Neural progenitor cell (in vitro differentiated cells): ENCODE measurements at regions not wholly inside any gene's neighbourhood (a gene's known extent, or its start where the extent isn't known, plus 50 kb on each side); places are given as distances from the start of the nearest gene placed in this dataset.

Experiments used
- DNase-seq: peaks from one replicate; pipeline ENCODE4 v3.0.0-alpha.2; 2016; ENCODE audit warnings: low spot score
- H2AFZ ChIP-seq: fragments of 200-600 bp; sonication (generic); replicated peaks from 2 replicates; pipeline ENCODE4 v1.6.1; 2016; ENCODE audit warnings: antibody characterized with exemption
- H3F3A ChIP-seq: fragments of 200-600 bp; sonication (generic); 2 replicates; pipeline ENCODE4 v1.6.1; 2016; ENCODE audit warnings: antibody characterized with exemption, low read depth
- H3K27ac ChIP-seq: fragments of 200-600 bp; sonication (generic); 2 replicates; pipeline ENCODE4 v1.5.1; 2016; ENCODE audit warnings: mild to moderate bottlenecking
- H3K27me3 ChIP-seq: fragments of 200-600 bp; sonication (generic); 2 replicates; pipeline ENCODE4 v1.6.1; 2016; ENCODE audit warnings: mild to moderate bottlenecking, moderate library complexity
- H3K36me3 ChIP-seq: fragments of 200-600 bp; sonication (generic); 2 replicates; pipeline ENCODE4 v1.5.1; 2016
- H3K4me1 ChIP-seq: fragments of 200-600 bp; sonication (generic); 2 replicates; pipeline ENCODE4 v1.6.1; 2016; ENCODE audit warnings: mixed run types
- H3K4me2 ChIP-seq: fragments of 200-600 bp; sonication (generic); 2 replicates; pipeline ENCODE4 v1.6.1; 2016
- H3K4me3 ChIP-seq: fragments of 200-600 bp; sonication (generic); 2 replicates; pipeline ENCODE4 v1.5.1; 2016
- H3K79me2 ChIP-seq: fragments of 200-600 bp; sonication (generic); 2 replicates; pipeline ENCODE4 v1.6.1; 2016; ENCODE audit warnings: low read depth
- H3K9ac ChIP-seq: fragments of 200-600 bp; sonication (generic); 2 replicates; pipeline ENCODE4 v1.6.1; 2016
- H3K9me3 ChIP-seq: fragments of 200-600 bp; sonication (generic); 2 replicates; pipeline ENCODE4 v1.5.1; 2016; ENCODE audit warnings: low read depth
- H4K20me1 ChIP-seq: fragments of 200-600 bp; sonication (generic); 2 replicates; pipeline ENCODE4 v1.6.1; 2016; ENCODE audit warnings: low read depth
- H3K27ac Mint-ChIP-seq: 3 replicates; pipeline ENCODE4 v1.8.0; 2021; ENCODE audit warnings: mixed read lengths
- H3K27me3 Mint-ChIP-seq: 2 replicates; pipeline ENCODE4 v1.8.0; 2022; ENCODE audit warnings: low read depth, mild to moderate bottlenecking, inconsistent platforms, moderate library complexity, mixed read lengths; ENCODE audit not compliant: insufficient read depth
- H3K36me3 Mint-ChIP-seq: 3 replicates; pipeline ENCODE4 v1.8.0; 2021; ENCODE audit warnings: mixed read lengths
- H3K4me1 Mint-ChIP-seq: 3 replicates; pipeline ENCODE4 v1.8.0; 2021; ENCODE audit warnings: mixed read lengths
- H3K4me3 Mint-ChIP-seq: 3 replicates; pipeline ENCODE4 v1.8.0; 2021; ENCODE audit warnings: mild to moderate bottlenecking, moderate library complexity, mixed read lengths
- H3K9me3 Mint-ChIP-seq: 3 replicates; pipeline ENCODE4 v1.8.0; 2020; ENCODE audit warnings: mixed read lengths
- EZH2 ChIP-seq: fragments of 200-600 bp; sonication (generic); IDR thresholded peaks from 2 replicates; pipeline ENCODE4 v1.6.1; 2017; ENCODE audit warnings: antibody characterized with exemption, mild to moderate bottlenecking, moderate library complexity
- EZH2phosphoT487 ChIP-seq: fragments of 200-600 bp; sonication (generic); IDR thresholded peaks from 2 replicates; pipeline ENCODE4 v1.6.1; 2017; ENCODE audit warnings: antibody characterized with exemption
- TF ChIP-seq, protein P1 (sequence below): fragments of 200-600 bp; sonication (generic); IDR thresholded peaks from 2 replicates; pipeline ENCODE4 v1.5.1; 2017; ENCODE audit warnings: antibody characterized with exemption, mild to moderate bottlenecking

DNA sequence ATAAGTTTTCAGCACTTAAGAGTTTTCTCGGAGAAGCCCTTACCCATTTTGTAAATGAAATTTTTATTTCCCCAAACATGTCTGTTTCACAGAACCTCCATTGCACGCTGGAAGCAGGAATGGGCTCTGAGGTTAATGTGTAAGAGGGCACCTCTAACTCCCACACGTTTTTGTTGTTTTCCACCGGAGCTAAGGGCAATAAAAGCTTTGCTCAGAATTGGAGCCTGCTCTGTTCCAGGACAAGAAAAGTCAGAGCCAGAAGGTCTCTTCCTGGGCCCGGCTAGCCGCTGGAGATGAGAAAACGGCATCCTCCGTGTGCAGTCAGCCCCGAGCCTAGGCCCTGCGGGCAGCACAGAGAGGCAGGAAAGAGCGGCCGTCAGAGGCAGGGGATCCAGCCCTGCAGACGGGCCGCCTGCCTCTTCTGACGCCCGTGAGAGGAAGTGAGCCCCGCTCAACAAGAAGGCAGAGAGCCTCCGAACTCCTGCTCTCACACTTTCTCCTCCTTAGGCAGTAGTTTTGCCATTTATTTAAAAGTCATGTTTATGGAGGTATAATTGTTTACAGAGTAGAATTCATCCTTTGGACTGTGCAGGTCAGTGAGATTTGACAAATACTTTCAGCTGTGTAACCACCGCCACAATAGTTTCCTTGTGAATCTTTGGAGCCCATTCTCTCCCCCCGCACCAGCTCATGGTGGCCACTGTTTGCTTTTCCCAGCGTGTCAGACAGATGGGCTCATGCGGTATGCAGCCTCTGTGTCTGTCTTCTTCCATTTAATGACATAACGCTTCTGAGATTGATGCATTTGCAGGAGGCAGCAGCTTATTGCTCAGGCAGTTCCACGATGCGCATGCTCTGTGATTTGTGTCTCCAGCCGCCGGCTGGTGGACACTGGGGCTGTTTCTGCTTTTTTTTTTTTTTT lies 117.3 kb downstream of the GALR1 start:
- Histone ChIP-seq H2AFZ (no peak overlapping the region), H3K4me1 (no peaks in the 10 kb centered on the region), H3K9me3 (peaks cover 8% of the 10 kb centered on the region), H3K79me2 (no peaks in the 10 kb centered on the region), H3K9ac (no peak overlapping the region), H3F3A (no peaks in the 10 kb centered on the region), H3K4me2 (no peak overlapping the region), H3K4me3 (no peak overlapping the region), H4K20me1 (no peaks in the 10 kb centered on the region), H3K27ac (no peak overlapping the region), H3K27me3 (no peaks in the 10 kb centered on the region), H3K36me3 (no peaks in the 10 kb centered on the region)
- H3K27me3 Mint-ChIP-seq, result peaks cover 7% of the 10 kb centered on the region
- peaks cover 7% of the 10 kb centered on the region for H3K4me1 Mint-ChIP-seq
- DNase-seq, result no peak
- no peak overlapping the region for H3K27ac Mint-ChIP-seq
- peaks cover 17% of the 10 kb centered on the region for H3K9me3 Mint-ChIP-seq
- no peak overlapping the region for H3K4me3 Mint-ChIP-seq
- TF ChIP-seq, protein P1, sequence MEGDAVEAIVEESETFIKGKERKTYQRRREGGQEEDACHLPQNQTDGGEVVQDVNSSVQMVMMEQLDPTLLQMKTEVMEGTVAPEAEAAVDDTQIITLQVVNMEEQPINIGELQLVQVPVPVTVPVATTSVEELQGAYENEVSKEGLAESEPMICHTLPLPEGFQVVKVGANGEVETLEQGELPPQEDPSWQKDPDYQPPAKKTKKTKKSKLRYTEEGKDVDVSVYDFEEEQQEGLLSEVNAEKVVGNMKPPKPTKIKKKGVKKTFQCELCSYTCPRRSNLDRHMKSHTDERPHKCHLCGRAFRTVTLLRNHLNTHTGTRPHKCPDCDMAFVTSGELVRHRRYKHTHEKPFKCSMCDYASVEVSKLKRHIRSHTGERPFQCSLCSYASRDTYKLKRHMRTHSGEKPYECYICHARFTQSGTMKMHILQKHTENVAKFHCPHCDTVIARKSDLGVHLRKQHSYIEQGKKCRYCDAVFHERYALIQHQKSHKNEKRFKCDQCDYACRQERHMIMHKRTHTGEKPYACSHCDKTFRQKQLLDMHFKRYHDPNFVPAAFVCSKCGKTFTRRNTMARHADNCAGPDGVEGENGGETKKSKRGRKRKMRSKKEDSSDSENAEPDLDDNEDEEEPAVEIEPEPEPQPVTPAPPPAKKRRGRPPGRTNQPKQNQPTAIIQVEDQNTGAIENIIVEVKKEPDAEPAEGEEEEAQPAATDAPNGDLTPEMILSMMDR, result no peak
- TF ChIP-seq EZH2, result no peak
- TF ChIP-seq EZH2phosphoT487, result no peak
- H3K36me3 Mint-ChIP-seq, result no peaks in the 10 kb centered on the region

DNA sequence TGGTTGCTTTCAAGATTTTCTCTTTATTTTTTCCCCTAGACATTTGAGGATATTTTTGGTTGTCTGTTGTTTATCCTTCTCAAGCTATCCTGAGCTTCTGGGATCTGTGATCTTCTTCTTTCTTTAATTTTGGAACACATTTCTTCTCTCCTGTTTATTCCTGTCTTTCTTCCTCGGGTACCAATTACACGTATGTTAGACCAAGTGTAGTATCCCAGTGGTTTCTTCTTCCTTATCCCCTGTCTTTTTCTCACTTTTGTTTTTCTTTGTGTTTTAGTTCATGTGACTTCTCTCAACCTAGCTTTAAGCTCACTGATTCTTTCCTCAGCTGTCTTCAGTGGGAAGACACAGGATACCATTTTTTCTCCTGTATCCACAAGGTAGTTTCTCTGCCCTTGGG lies 120.0 kb downstream of the GALR1 start:
- TF ChIP-seq, protein P1, result no peak
- no peak for TF ChIP-seq EZH2
- no peak for TF ChIP-seq EZH2phosphoT487
- H3K4me1 Mint-ChIP-seq, result peaks cover 7% of the 10 kb centered on the region
- Histone ChIP-seq H4K20me1 (no peaks in the 10 kb centered on the region), H3K4me1 (peaks cover 4% of the 10 kb centered on the region), H3K27ac (no peak overlapping the region), H2AFZ (no peak overlapping the region), H3K4me2 (no peak overlapping the region), H3K9me3 (peaks cover 5% of the 10 kb centered on the region), H3K4me3 (no peak overlapping the region), H3K9ac (no peak overlapping the region), H3K79me2 (no peaks in the 10 kb centered on the region), H3F3A (no peaks in the 10 kb centered on the region), H3K27me3 (no peaks in the 10 kb centered on the region), H3K36me3 (no peaks in the 10 kb centered on the region)
- no peak overlapping the region for H3K27ac Mint-ChIP-seq
- H3K4me3 Mint-ChIP-seq, result no peak overlapping the region
- H3K27me3 Mint-ChIP-seq, result peaks cover 7% of the 10 kb centered on the region
- peak; percentile 20 for DNase-seq
- peaks cover 8% of the 10 kb centered on the region for H3K9me3 Mint-ChIP-seq
- H3K36me3 Mint-ChIP-seq, result no peaks in the 10 kb centered on the region

DNA sequence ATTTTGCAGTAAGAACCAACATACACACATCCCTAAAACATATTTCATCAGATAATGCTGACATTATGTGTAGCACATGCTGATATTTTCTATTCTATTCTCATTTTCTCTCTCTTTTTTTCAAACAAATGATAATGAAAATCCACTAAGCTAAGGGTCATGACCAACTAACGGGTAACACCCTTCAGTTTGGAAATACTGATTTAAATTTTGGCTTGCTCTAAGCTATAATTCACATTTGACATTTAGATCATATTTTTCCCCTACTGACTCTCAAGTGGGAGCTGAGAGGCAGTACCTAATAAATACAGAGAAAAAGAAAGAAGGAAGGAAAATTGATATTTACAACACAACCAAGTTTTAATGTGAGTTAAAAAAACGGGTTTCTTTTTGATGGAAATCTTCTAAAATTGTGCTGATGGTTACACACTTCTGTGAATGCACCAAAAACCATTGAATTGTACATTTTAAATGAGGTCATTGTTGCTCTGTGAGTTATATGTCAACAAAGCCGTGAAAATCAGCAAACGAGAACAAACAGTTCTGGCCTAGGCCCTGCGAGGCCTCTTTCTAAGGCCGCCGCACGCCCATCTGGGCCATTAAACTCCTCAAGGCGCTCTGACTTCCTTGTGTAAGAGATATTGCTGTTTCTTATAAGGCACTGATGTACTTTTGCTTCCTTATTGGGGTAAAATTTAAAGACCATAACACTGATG lies 124.2 kb downstream of the GALR1 start:
- no peak overlapping the region for H3K4me2 ChIP-seq
- no peak for DNase-seq

More for the DNA sequence above, 124.2 kb downstream of the GALR1 start:
- Histone ChIP-seq H3K4me1 (peaks cover 4% of the 10 kb centered on the region), H3K4me3 (no peak overlapping the region), H3K36me3 (no peaks in the 10 kb centered on the region), H2AFZ (no peak overlapping the region), H3K79me2 (no peaks in the 10 kb centered on the region), H3F3A (no peaks in the 10 kb centered on the region), H3K9ac (no peak overlapping the region), H3K27me3 (no peaks in the 10 kb centered on the region), H3K27ac (no peak overlapping the region), H4K20me1 (no peaks in the 10 kb centered on the region), H3K9me3 (peaks cover 5% of the 10 kb centered on the region)
- H3K27ac Mint-ChIP-seq, result no peak overlapping the region
- H3K4me3 Mint-ChIP-seq, result no peak overlapping the region
- TF ChIP-seq, protein P1, result no peak
- peaks cover under 1% of the 10 kb centered on the region for H3K4me1 Mint-ChIP-seq
- H3K9me3 Mint-ChIP-seq, result peaks cover 8% of the 10 kb centered on the region
- H3K27me3 Mint-ChIP-seq, result peaks cover 6% of the 10 kb centered on the region
- no peaks in the 10 kb centered on the region for H3K36me3 Mint-ChIP-seq
